Stimulated activated CD8-positive, alpha-beta memory T cell treated with anti-CD3 and anti-CD28 coated beads, Interleukin-7, amount 100 ng/mL, for 4 hours (primary cell): ENCODE measurements at regions not wholly inside any gene's neighbourhood (a gene's known extent, or its start where the extent isn't known, plus 50 kb on each side); places are given as distances from the start of the nearest gene placed in this dataset.
"Not testable (repeated sequence)": the region's sequence is repeated elsewhere in the genome, so short reads cannot be mapped to it uniquely, and the experiment has no call there.

Experiments used
- DNase-seq, 2 donors: peaks; one replicate each; pipeline ENCODE4 v3.0.0-alpha.2; 2020; ENCODE audit warnings: low read depth in 2 of 2

DNA sequence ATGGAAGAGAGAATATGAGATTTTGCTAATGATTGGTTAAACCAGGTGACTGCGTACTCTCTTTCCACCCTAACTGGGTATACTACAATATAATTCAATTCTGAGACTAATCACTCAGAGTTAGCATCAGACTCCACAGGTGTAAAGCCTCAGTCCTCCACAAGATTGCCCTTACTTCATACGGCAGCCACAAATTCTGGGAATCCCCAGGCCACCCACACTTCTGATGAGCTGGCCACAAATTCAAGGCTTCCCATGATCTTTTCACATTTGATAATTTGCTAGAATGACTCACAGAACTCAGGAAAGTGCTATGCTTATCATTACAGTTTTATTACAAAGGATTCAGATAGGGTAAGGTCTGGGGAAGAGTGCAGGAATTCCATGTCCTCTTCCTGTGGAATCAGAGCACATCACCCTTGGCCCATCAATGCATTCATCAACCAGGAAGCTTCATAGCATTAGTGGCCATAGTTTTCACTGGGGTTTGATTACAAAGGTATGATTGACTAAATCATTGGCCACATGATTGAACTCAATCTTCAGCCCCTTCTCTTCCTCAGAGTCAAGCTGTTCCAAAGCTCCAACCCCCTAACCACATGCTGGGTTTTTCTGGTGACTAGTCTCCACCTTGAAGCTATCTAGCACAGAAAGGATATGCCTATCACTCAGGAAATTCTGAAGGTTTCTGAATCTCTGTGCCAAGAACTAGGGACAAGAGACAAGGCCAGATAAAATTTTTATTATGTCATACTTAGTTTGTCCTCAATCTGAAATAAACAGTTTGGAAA is 131.7 kb downstream of the HHIPL2 start:
- DNase-seq, result peak in 1 of 2 donors; percentile 2

DNA sequence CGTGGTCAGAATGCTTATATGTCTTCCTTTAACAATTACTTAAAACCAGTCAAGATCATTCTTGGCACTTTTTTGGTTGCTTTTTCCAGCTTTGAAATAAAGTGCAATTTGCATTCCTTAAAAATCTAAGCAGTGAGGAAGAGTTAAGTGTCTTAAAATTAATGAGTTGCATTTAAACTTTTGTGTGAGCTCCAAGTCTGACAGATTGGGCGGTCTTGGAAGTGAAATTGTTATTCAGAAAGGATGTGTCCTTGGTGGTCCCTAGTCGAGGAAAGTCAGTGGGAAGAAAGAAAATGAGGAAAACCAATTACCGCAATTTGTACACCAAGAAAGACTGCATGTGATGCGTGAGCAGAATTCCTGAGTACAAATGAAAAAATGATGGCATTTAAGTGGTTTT is 132.5 kb downstream of the HHIPL2 start:
- no peak for DNase-seq

DNA sequence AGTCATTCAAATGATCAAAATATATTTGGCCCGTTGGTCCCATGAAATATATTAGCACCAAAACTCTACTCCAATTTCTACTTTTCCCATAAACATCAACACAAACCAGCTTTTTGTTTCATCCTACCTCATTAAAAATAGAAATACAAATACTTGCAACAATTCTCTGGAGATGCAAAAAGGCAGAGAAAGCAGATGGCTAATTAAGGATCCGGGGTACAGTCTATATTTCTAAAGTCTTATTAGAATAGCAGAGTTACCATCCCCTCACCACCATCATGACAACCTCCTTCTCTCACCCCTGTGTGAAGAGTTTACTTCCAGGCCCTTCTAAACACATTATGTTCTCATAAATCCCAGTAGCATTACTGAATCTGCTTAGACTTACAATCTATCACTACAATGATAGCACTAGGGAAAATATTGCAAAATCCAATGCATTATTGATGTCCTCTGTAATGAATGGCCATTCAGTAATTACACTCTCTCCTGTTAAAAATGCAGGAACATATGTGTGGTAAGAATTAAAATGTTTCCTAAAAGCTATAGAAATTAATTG is 133.8 kb downstream of the HHIPL2 start:
- no peak for DNase-seq

DNA sequence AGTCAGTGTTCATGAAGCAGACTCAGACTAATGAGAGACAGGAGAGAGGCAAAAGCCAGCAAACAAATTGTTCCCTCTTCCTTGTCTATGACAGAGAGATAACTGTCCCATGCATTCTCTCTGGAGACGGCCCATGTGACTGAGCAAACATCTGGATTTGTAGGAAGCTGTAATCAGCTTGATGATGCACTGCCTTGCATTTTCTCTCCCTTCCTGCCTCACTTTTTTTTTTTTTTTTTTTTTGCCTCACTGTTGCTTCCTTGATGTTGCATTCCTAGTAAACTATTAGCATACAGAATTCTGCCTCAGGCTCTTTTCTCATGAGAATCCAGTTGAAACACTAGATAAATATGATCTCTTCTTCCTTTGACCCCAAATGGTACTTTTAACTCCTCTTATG is 134.5 kb downstream of the HHIPL2 start:
- no peak for DNase-seq

DNA sequence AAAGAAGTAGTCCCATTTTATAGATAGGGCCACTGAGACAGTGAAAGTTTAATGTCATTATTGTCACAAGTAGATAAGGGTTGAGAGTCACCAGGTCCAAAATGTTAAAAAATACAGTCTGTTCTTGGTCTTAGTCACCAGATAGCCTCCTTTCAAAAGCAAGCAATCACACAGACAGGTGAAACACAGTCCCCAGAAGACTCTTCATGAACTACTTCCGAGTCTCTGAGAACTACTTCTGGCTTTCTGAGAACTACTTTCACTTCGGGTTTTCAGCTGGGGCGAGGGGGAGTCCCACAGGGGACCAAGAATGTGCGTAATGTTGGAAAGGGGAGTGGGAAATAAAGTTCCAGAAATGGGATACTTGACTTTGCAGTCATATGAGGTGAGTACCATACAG is 143.2 kb downstream of the HHIPL2 start:
- DNase-seq, result no peak

DNA sequence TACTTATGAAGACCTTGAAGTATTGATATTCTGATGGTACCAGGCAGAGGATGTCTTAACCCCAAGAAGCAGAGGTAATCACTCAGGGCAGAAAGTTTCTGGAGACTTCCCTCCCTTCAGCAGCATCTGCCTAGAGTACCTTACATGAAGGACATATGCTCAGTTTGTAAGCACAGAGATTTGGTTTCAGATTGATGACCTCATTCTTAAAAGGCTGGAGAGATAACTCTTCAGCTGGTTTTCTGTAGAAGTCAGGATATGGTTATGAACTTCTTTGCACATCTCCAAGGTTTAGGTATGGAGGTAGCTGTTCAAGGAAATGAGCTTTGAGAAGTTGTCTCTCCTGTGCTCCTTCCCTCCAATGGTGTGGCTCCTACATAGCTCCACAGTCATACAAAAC is 148.7 kb downstream of the HHIPL2 start:
- DNase-seq, result no peak

DNA sequence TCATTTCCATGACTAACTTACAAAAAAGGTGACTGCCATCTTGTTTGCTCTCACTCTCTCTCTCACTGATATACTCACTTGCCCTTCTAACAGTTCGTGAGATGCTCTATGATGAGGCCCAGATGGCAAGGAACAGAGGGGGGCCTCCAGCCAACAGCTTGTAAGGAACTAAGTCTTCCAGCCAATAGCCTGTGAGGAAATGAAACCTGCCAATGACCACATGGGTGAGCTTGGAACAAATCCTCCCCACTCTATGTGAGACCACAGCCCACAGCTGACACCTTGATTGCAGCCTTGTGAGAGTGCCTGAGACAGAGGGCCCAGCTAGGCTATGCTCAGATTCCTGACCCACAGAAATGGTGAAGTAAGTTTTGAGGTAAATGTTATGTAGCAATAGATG is 153.7 kb downstream of the HHIPL2 start:
- no peak for DNase-seq

DNA sequence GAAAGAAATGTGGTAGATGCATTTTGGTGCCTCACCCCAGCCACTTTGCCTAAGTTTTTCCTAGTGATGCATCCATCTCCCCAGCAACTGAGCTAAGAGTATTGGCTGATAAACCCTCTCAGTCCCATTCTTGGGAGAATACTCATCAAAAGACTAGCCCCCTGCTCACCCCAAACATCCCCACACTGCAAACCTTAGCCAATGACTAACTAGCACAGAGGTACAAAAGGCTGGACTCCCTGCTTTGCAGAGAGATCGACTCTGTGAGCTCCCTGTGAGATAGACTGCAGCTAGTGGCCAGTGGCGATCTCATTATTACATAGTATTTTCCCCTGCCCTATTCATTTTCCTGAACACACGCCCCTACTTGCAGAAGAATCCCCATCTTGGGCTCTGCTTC is 155.3 kb downstream of the HHIPL2 start:
- no peak for DNase-seq

DNA sequence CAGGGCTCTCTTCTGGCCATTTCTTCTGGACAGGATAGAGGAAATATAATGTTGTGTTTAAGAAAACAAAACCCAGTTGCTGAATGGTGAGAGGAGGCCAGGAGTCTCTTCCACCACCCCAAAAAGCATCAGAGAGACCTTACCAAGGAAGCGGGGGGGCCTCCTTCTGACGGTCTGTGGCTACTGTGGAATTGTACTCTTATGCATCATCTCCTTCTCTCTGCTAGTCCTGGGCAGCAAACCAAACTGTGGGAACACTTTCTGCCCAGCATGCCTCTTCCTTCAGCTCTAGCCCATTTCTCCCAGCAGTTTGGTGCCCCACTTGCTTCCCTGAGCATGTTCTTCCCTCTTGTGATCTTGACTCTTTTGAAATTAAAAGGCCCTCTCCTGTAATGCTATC is 157.7 kb downstream of the HHIPL2 start:
- no peak for DNase-seq

DNA sequence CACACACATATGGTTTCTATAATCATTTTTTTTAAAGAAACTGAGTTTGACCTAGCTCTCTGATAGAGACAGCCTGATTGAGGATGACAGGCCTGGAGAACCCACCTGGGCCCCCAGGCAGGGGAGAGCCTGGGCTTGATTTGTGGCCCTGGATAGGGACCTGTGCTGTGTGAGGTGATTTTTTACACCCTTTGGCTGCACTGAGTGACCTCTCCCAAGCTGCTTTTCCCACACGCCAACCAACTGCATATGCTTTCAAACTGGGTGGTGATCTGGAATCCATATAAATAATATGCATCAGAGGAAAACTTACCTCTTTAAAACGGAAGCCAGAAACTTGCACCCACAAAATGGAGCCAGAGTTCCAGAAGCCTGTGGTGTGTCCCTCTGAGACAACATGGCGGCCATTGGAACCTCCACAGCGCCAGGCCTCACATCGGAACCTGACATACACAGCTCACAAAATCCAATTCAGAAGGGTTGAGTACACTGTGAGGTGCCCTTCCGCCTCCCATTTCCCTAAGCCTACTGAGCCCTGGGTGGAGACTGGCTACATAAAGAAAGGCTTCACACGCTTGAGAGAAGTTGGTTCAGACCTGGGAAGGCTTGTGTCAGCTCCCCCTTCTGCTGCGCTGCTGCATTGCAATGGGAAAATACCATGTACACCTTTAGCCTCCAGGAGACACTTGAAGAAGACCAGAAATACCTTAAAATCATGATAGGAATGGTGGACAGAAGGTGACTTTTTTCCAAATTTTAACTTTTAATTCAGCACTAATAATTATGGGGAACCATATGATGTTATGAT is 160.7 kb downstream of the HHIPL2 start:
- no peak for DNase-seq

DNA sequence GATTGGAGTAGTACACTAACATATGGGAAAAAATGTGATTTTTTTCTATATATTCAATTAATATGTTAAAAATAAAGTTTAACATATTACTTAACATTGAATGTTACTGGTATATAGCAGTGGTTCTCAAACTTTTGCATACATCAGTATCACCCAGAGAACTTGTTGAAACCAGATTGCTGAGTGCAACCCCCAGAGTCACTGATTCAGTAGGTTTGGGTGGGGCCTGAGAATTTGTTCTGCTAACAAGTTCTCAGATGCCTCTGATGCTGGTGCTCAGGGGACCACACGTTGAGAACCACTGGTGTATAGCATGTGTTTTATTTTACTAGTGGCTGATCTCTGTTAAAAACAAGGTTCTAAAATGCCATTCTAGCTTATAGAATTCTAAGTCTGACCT is 161.9 kb downstream of the HHIPL2 start:
- no peak for DNase-seq

DNA sequence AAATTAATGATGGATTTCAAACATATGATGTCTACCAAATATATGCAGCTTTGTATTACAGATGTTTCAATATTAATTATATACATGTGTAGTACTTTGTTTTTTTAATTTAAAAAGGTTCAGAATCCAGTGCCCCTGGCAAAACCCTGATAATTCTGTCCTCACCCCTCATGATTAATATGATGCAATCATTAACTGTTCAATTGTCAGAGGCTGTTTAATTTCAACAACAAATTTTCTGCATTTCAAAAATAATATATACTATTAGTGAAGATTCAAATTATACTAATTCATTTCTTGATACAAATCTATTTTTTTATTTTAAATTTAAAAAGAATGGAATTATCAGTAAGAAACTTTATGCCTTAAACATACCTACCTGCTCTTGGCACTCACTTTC is 162.6 kb downstream of the HHIPL2 start:
- no peak for DNase-seq

DNA sequence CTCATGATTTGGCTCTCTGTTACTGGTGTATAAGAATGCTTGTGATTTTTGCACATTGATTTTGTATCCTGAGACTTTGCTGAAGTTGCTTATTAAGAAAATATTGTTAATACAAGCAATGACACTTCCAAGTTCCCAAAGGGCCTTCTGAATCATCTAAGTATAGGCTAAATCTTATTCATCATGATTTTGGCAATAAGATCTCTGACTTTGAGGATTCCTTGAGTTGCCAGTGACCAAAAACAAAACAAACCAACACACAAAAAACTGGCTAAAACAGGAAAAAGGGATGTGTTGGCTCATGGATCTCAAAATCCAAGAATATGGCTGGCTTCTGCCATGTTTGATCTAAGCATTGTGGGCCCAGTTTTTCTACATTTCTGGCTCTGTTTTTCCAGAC is 163.4 kb downstream of the HHIPL2 start:
- DNase-seq, result no peak

DNA sequence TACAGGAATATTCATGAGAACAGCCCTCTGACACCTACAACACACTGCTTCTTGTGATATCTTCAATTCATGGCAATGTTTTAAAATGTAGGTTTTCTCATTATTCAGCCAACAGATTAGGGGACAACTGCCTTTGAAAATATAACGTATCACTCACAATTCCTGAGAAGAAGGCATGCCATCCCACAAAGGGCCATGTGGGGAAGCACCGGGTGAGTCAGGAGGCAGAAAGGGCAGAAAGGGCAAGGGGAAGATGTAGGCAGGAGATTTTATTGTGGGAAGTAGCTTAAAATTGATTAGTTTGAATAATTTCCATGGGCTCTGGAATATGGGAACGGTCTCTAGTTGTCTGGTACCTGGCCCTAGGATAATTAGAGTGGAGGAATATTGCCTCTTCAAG is 165.7 kb downstream of the HHIPL2 start:
- no peak for DNase-seq

DNA sequence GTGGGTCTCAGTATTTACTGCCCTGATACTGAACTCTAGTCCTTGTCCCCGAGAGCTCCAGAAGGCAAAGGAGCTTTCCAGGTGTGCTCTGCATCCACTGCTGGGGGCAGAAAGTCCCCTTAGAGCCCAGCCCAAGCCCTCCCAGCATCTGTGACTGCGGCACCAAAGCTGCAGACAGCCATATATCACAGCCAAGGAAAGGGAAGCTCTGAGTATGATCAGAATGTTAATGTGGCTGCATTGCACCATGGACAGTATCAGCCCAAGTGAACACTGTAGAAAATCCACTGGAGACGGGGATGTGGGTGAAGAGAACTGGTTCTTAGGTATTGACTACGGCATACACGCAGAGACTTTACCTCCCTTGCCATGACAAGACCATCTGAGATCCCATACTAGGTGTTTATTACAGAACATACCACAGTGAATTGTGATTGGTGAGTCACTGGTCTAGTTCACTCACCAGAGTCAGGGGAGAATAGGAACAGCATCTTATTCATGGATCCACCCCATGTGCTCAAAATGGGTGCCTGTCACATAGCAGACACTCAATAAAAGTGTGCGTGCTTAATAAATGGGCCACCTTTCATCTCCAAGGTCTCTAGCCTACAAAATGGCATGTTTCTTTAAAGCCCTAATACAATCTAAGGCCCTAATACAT is 170.3 kb downstream of the HHIPL2 start:
- no peak for DNase-seq

DNA sequence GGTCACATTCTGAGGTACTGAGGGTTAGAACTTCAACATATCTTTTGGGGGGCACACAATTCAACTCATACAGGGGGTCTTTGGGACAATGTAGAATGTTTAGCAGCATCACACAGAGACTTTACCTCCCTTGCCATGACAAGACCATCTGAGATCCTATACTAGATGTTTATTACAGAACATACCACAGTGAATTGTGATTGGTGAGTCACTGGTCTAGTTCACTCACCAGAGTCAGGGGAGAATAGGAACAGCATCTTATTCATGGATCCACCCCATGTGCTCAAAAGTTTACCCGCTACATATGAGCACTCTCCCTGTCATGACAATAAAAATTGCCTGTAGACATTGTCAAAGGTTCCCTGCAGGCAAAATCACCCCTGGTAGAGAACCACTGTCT is 171.1 kb downstream of the HHIPL2 start:
- DNase-seq, result not testable (repeated sequence)

DNA sequence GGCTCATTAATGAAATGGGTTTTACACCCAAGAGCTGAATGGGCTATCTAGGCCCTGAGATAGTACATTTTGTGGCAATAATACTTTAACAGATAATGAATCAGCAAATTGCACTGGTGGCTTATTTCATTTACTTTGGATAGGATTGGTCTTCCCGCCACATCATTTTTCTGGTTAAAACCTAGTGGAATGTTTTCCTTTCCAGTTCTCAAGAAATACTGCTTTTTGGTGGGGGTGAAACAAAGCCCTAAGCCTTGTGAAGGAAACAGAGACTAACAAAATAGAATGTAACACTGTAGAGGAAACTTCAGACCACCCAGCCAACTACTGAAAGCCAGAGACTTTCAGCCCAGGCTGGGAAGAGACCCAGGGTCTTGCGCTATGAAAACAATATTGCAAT is 172.2 kb downstream of the HHIPL2 start:
- no peak for DNase-seq

DNA sequence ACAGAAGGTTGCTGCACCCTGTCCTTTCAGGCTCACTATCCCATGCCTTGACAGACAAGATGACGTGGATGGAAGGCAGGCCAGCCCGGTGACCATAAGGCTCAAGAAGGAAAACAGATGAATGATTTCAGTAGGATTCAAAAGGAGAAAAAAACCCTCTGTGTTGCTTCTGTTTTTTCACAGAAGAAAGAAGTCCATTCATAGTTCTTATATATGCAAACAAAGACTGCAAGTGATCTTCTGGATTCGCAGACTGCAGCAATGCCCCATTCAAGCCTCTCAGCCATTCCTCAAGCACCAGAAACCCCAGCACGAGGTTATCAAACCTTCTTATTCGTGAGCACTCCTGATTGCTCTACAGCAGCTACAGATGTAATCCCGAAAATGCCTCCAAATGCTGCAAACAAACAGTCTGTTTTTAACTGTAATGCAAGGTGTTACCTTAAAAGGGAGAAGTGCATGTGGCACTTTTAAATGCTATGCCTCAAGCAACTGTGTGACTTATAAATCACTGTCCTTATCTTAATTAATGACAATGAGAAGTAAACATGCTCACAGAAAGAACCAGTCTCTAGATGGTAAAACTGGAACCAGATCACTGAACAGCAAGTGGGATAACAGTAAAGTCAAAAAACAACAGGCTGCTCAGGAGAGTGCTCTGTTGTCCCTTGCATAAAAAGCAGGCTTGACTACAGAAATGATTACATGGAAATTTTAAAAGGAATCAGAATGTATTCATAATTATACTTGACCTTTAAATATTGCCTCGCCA is 173.9 kb downstream of the HHIPL2 start:
- no peak for DNase-seq

DNA sequence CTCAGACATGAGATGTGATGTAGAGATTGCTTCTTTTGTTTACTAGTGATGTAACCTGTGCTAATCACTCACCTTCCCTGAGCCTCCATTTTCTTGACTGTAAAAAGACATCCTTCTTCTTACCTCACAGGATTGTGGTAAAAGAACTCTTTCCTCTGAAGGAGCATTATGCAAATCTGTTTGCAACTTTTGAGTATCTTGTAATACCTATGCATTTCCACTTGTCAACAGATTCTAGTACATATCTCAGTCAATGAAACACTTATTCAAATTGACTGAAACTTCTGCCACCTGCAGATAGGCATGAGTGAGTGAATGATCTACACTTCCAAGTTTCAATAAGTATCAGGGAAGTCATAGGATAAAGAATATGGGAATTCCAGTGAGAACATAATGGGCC is 174.7 kb downstream of the HHIPL2 start:
- no peak for DNase-seq

DNA sequence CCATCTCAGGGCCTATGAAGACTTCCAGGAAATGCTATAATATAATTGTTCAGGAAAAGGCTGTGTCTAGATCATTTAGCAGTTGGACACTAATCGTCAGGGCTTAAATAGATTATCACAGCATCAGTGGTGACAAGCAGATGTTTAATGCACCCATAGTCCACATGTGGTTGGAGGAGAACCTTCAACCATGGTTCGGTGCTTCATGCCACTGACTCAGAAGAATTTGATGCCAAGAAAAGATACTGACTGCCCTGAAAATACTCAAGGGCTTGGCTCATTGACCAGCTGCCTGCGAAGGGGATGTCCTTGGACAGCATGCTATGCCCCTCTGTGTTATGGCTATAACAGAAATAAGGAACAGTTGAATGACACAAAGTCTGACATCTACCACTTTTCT is 175.7 kb downstream of the HHIPL2 start:
- no peak for DNase-seq

DNA sequence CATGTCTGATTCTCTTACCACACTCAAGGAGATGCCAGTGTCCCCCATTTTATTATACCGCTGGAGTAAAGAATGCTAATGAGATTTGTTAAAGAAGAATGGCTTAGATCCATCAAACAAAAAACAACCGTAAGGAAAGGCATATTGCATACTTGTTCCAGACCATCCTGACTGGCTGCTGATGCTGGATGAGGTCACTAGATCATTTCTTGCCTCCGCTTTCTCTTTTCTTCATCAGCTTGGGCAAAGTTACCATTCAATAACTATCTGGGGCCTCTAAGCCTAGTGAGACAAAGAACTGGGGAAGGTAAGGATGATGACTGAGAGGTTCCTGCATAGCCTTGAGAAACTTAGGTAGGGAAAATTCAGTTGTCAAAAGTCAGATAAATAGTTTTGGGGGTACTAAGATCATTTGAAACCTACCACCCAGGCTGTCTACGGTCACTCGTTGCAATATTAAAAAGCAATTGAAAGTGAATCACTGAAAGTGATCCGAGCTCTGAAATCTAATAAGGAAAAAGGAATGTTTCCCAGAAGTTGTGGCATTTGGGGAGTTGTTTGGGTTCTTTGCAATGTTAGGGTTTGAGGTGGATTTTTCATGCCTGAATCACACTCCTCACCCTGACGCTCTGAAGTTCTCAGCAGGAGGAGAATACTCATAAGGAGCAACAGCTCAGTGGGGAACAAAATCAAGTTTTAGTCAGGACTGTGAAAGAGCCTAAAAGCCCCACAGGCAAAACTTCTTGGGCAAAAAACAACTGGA is 176.8 kb downstream of the HHIPL2 start:
- DNase-seq, result no peak
